ENCODE measurements at regions not wholly inside any gene's neighbourhood (a gene's known extent, or its start where the extent isn't known, plus 50 kb on each side); places are given as distances from the start of the nearest gene placed in this dataset.

DNA sequence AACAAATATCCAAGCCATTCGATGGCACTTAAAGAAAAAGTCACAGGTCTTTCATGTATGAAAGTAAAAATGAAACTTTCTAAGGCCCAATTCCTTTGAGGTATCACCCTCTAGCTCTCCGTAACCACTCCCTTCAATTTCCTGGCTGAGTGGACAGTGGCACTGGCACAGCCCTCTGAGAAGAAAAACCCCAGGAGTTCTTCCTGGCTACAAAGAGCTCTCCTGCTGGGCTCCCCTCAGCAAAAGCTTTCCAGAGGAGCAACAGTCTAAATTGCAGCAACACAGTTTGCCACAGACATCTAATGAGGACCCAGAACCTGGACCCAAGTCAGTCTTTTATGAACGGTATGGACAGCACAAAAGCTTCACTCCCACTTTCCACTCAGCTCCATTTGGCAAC lies 71.8 kb downstream of the FUNDC1 start:
- ATAC-seq, result no peak
- TF ChIP-seq GLIS3 (CRISPR knock-in tag; IDR thresholded peaks at IDR 0.05) (no peak), CREB5 (CRISPR knock-in tag; IDR thresholded peaks at IDR 0.05; ENCODE audit: low read depth) (no peak), CSDC2 (CRISPR knock-in tag; IDR thresholded peaks at IDR 0.05) (no peak), SNAI2 (CRISPR knock-in tag; IDR thresholded peaks at IDR 0.05) (no peak), ZFP30 (CRISPR knock-in tag; IDR thresholded peaks at IDR 0.05) (no peak), BACH2 (CRISPR knock-in tag; IDR thresholded peaks at IDR 0.05; ENCODE audit: borderline replicate concordance) (no peak), ZNF8 (CRISPR knock-in tag; IDR thresholded peaks at IDR 0.05) (no peak), ZNF565 (CRISPR knock-in tag; conservative IDR thresholded peaks at IDR 0.05; ENCODE audit: low read depth) (no peak), RARB (CRISPR knock-in tag; IDR thresholded peaks at IDR 0.05) (no peak), PATZ1 (CRISPR knock-in tag; IDR thresholded peaks at IDR 0.05; ENCODE audit: borderline replicate concordance) (no peak), OSR1 (CRISPR knock-in tag; IDR thresholded peaks at IDR 0.05) (no peak)

DNA sequence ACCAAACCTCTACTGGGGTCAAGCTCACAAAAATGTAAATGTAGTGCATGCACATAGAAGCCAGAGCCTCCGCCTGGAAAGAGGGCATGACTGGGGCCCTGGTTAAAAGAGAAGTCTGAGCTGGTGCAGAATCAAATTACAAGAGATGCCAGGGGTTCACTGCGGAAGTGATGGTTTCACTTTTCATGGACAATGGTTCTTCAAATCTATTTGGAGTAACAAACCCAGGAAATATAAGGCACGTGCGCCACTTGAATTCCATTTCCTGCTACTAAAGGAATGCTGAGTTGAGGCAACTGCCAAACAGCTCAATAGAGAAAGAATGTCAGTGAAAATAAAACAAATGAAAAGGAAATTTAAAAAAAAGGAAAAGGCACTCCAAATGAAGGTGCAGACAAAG lies 79.8 kb downstream of the FUNDC1 start:
- ATAC-seq, result peak; percentile 35; the same call in 2 of the 3 replicates
- no peak for TF ChIP-seq OSR1 (CRISPR knock-in tag; IDR thresholded peaks at IDR 0.05)
- TF ChIP-seq, protein P1, sequence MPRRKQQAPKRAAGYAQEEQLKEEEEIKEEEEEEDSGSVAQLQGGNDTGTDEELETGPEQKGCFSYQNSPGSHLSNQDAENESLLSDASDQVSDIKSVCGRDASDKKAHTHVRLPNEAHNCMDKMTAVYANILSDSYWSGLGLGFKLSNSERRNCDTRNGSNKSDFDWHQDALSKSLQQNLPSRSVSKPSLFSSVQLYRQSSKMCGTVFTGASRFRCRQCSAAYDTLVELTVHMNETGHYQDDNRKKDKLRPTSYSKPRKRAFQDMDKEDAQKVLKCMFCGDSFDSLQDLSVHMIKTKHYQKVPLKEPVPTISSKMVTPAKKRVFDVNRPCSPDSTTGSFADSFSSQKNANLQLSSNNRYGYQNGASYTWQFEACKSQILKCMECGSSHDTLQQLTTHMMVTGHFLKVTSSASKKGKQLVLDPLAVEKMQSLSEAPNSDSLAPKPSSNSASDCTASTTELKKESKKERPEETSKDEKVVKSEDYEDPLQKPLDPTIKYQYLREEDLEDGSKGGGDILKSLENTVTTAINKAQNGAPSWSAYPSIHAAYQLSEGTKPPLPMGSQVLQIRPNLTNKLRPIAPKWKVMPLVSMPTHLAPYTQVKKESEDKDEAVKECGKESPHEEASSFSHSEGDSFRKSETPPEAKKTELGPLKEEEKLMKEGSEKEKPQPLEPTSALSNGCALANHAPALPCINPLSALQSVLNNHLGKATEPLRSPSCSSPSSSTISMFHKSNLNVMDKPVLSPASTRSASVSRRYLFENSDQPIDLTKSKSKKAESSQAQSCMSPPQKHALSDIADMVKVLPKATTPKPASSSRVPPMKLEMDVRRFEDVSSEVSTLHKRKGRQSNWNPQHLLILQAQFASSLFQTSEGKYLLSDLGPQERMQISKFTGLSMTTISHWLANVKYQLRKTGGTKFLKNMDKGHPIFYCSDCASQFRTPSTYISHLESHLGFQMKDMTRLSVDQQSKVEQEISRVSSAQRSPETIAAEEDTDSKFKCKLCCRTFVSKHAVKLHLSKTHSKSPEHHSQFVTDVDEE (CRISPR knock-in tag; IDR thresholded peaks at IDR 0.05), result no peak
- no peak for TF ChIP-seq ZFP30 (CRISPR knock-in tag; IDR thresholded peaks at IDR 0.05)
- no peak for TF ChIP-seq SNAI2 (CRISPR knock-in tag; IDR thresholded peaks at IDR 0.05)
- no peak for TF ChIP-seq RARB (CRISPR knock-in tag; IDR thresholded peaks at IDR 0.05)
- TF ChIP-seq BACH2 (CRISPR knock-in tag; IDR thresholded peaks at IDR 0.05; ENCODE audit: borderline replicate concordance), result no peak
- TF ChIP-seq ZFP3 (CRISPR knock-in tag; IDR thresholded peaks at IDR 0.05), result no peak
- no peak for TF ChIP-seq ARNTL (CRISPR knock-in tag; IDR thresholded peaks at IDR 0.05; ENCODE audit: borderline replicate concordance, low read depth)
- TF ChIP-seq ZNF8 (CRISPR knock-in tag; IDR thresholded peaks at IDR 0.05), result no peak

DNA sequence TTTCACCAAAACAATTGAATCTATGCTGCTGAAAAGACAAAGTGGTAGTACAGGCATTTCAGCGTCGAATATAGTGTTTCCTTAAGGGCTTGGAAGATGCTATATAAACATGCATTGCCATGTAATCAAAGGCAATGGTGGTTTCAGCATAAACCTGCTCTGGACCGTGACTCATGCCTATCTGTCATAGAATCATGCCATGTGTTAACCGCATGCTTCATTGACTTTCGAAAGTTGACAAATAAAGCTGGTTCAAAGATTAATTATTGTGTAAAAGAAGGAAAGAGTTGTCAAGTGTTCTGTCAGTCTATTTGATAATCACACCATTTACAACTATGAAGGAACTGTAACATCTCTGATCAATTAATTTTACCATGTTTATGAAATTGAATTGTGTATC lies 83.2 kb downstream of the FUNDC1 start:
- ATAC-seq, result no peak
- no peak for TF ChIP-seq PPARA (CRISPR knock-in tag; IDR thresholded peaks at IDR 0.05; ENCODE audit: borderline replicate concordance)
- no peak for TF ChIP-seq SNAI2 (CRISPR knock-in tag; IDR thresholded peaks at IDR 0.05)
- TF ChIP-seq CSDC2 (CRISPR knock-in tag; IDR thresholded peaks at IDR 0.05), result no peak
- TF ChIP-seq BACH2 (CRISPR knock-in tag; IDR thresholded peaks at IDR 0.05; ENCODE audit: borderline replicate concordance), result no peak
- no peak for TF ChIP-seq ZFP30 (CRISPR knock-in tag; IDR thresholded peaks at IDR 0.05)
- no peak for TF ChIP-seq ZNF8 (CRISPR knock-in tag; IDR thresholded peaks at IDR 0.05)
- TF ChIP-seq CSRNP3 (CRISPR knock-in tag; IDR thresholded peaks at IDR 0.05), result no peak
- TF ChIP-seq OSR1 (CRISPR knock-in tag; IDR thresholded peaks at IDR 0.05), result no peak
- no peak for TF ChIP-seq ARNTL (CRISPR knock-in tag; IDR thresholded peaks at IDR 0.05; ENCODE audit: borderline replicate concordance, low read depth)
- TF ChIP-seq ZFP3 (CRISPR knock-in tag; IDR thresholded peaks at IDR 0.05), result no peak
- TF ChIP-seq TCF4 (CRISPR knock-in tag; IDR thresholded peaks at IDR 0.05; ENCODE audit: borderline replicate concordance), result no peak
- TF ChIP-seq ZNF565 (CRISPR knock-in tag; conservative IDR thresholded peaks at IDR 0.05; ENCODE audit: low read depth), result no peak
- TF ChIP-seq ISL1 (CRISPR knock-in tag; IDR thresholded peaks at IDR 0.05), result no peak
- no peak for TF ChIP-seq ZNF70 (CRISPR knock-in tag; IDR thresholded peaks at IDR 0.05)
- TF ChIP-seq ZC3H10 (CRISPR knock-in tag; IDR thresholded peaks at IDR 0.05), result no peak
- TF ChIP-seq TOX (CRISPR knock-in tag; IDR thresholded peaks at IDR 0.05; ENCODE audit: borderline replicate concordance), result no peak

GRCh38 chrX:44456685-44457084 lies 86.0 kb downstream of the FUNDC1 start:
- no peak for ATAC-seq
- TF ChIP-seq PATZ1 (CRISPR knock-in tag; IDR thresholded peaks at IDR 0.05; ENCODE audit: borderline replicate concordance), result no peak
- TF ChIP-seq POU6F1 (CRISPR knock-in tag; IDR thresholded peaks at IDR 0.05; ENCODE audit: borderline replicate concordance, low read depth), result no peak
- no peak for TF ChIP-seq ZC3H10 (CRISPR knock-in tag; IDR thresholded peaks at IDR 0.05)
- no peak for TF ChIP-seq ARNTL (CRISPR knock-in tag; IDR thresholded peaks at IDR 0.05; ENCODE audit: borderline replicate concordance, low read depth)
- TF ChIP-seq TCF4 (CRISPR knock-in tag; IDR thresholded peaks at IDR 0.05; ENCODE audit: borderline replicate concordance), result no peak
- no peak for TF ChIP-seq BACH2 (CRISPR knock-in tag; IDR thresholded peaks at IDR 0.05; ENCODE audit: borderline replicate concordance)
- no peak for TF ChIP-seq TOX (CRISPR knock-in tag; IDR thresholded peaks at IDR 0.05; ENCODE audit: borderline replicate concordance)
- TF ChIP-seq ZNF70 (CRISPR knock-in tag; IDR thresholded peaks at IDR 0.05), result no peak
- TF ChIP-seq ZNF8 (CRISPR knock-in tag; IDR thresholded peaks at IDR 0.05), result no peak
- TF ChIP-seq GLIS3 (CRISPR knock-in tag; IDR thresholded peaks at IDR 0.05), result no peak
- no peak for TF ChIP-seq CSDC2 (CRISPR knock-in tag; IDR thresholded peaks at IDR 0.05)

All from SK-N-SH treated with all-trans-retinoic acid at 6 μM for 48 hours (cell line).